SK-N-SH (cell line): ENCODE measurements at regions not wholly inside any gene's neighbourhood (a gene's known extent, or its start where the extent isn't known, plus 50 kb on each side); places are given as distances from the start of the nearest gene placed in this dataset.

Experiments
- EP300 ChIP-seq, 2 experiments: IDR thresholded peaks; 2 replicates each; pipeline versions ENCODE4 v1.4.0 to v1.6.1; 2012; ENCODE audit warnings: borderline replicate concordance in 1 of 2, low read depth in 1 of 2, low read length in 1 of 2
- GATA2 ChIP-seq: sonication (generic); formaldehyde crosslinking; IDR thresholded peaks from 2 replicates; pipeline ENCODE4 v1.5.0; 2020; ENCODE audit warnings: mild to moderate bottlenecking, missing genetic modification reagents
- POLR2AphosphoS5 ChIP-seq: IDR thresholded peaks from 2 replicates; pipeline ENCODE4 v1.6.1; 2012; ENCODE audit warnings: low read depth, low read length
- TCF12 ChIP-seq: IDR thresholded peaks from 2 replicates; pipeline ENCODE4 v1.4.0; 2012
- TF ChIP-seq, protein P1 (sequence below): fragments of 200-600 bp; sonication (generic); IDR thresholded peaks from 2 replicates; pipeline ENCODE4 v1.6.1; 2017; ENCODE audit warnings: antibody characterized with exemption, mild to moderate bottlenecking, moderate library complexity

DNA sequence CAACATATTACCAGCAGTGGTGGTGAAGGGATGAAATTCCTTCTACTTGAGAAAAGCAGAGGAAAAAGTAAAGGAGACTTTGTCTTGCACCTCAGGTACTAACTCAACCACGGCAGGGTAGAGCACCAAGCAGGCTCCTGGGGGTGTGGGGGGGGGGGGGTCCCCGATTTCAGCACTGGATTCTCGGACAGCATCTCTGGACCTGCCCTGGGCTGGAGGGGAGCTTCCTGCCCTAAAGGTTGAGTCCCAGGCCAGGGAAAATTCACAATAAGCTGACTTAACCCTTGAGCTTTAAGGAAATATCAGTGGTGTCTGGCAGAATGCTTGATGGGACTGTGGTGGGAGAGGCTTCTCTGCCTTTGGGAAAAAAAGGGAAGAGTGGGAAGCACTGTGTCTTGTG, 233.2 kb upstream of the CXADR start:
- TF ChIP-seq GATA2, result no peak
- TF ChIP-seq, protein P1, sequence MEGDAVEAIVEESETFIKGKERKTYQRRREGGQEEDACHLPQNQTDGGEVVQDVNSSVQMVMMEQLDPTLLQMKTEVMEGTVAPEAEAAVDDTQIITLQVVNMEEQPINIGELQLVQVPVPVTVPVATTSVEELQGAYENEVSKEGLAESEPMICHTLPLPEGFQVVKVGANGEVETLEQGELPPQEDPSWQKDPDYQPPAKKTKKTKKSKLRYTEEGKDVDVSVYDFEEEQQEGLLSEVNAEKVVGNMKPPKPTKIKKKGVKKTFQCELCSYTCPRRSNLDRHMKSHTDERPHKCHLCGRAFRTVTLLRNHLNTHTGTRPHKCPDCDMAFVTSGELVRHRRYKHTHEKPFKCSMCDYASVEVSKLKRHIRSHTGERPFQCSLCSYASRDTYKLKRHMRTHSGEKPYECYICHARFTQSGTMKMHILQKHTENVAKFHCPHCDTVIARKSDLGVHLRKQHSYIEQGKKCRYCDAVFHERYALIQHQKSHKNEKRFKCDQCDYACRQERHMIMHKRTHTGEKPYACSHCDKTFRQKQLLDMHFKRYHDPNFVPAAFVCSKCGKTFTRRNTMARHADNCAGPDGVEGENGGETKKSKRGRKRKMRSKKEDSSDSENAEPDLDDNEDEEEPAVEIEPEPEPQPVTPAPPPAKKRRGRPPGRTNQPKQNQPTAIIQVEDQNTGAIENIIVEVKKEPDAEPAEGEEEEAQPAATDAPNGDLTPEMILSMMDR, result no peak
- no peak for TF ChIP-seq POLR2AphosphoS5
- no peak for TF ChIP-seq TCF12
- TF ChIP-seq EP300 (IDR thresholded peaks at IDR 0.05; ENCODE audit: borderline replicate concordance in 1 of 2, low read depth in 1 of 2, low read length in 1 of 2), result no peak
